ENCODE measurements at regions not wholly inside any gene's neighbourhood (a gene's known extent, or its start where the extent isn't known, plus 50 kb on each side); places are given as distances from the start of the nearest gene placed in this dataset.

DNA sequence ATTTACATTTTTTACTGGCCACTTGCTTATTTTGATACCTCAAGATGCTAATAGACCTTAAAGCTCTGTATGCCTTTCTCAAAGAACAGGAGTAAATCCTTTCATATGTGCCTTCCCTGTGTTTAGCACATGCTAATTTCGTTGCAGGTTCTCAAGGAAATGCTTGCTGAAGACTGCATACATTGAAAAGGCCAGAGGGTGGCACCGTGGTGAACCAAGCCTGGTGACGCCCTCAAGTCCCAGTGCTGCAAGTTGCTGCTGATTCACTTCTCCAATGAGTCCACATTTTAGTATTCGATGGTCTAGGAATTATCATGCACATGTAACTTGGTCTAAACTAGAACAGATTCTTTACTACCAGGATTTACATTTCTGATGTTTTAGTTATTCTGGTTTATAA is 94.1 kb downstream of the CLDN17 start:
- intact Hi-C loops (cut with DNase I), result no loop called here

DNA sequence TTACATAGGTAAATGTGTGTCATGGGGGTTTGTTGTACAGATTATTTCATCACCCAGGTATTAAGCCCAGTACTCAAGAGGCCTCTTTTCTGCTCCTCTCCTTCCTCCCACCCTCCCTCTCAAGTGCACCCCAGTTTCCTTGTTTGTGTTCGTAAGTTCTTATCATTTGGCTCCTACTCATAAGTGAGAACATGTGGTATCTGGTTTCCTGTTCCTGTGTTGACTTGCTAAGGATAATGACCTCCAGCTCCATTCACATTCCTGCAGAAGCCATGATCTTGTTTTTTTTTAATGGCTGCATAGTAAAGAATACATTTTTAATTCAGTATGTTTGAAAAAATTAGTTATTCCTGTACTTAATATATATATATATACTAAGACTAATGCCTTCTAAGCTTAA is 107.7 kb downstream of the CLDN17 start:
- no peaks in the 10 kb centered on the region for H3K9me3 ChIP-seq
- intact Hi-C loops (cut with DNase I), result no loop called here
- TF ChIP-seq, protein P1, sequence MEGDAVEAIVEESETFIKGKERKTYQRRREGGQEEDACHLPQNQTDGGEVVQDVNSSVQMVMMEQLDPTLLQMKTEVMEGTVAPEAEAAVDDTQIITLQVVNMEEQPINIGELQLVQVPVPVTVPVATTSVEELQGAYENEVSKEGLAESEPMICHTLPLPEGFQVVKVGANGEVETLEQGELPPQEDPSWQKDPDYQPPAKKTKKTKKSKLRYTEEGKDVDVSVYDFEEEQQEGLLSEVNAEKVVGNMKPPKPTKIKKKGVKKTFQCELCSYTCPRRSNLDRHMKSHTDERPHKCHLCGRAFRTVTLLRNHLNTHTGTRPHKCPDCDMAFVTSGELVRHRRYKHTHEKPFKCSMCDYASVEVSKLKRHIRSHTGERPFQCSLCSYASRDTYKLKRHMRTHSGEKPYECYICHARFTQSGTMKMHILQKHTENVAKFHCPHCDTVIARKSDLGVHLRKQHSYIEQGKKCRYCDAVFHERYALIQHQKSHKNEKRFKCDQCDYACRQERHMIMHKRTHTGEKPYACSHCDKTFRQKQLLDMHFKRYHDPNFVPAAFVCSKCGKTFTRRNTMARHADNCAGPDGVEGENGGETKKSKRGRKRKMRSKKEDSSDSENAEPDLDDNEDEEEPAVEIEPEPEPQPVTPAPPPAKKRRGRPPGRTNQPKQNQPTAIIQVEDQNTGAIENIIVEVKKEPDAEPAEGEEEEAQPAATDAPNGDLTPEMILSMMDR (IDR thresholded peaks at IDR 0.05), result no peak
- DNase-seq (ENCODE audit: low spot score in 2 of 2), result no peak
- no peak overlapping the region for H3K27ac ChIP-seq
- no peaks in the 10 kb centered on the region for H3K36me3 ChIP-seq
- no peak overlapping the region for H3K4me3 ChIP-seq
- no peaks in the 10 kb centered on the region for H3K4me1 ChIP-seq
- no peaks in the 10 kb centered on the region for H3K27me3 ChIP-seq

More for the DNA sequence above, 94.1 kb downstream of the CLDN17 start:
- TF ChIP-seq, protein P1 (IDR thresholded peaks at IDR 0.05), result no peak
- no peak for DNase-seq (ENCODE audit: low spot score in 2 of 2)
- H3K4me3 ChIP-seq, result no peak overlapping the region
- no peak overlapping the region for H3K27ac ChIP-seq
- no peaks in the 10 kb centered on the region for H3K9me3 ChIP-seq
- H3K36me3 ChIP-seq, result no peaks in the 10 kb centered on the region
- no peaks in the 10 kb centered on the region for H3K27me3 ChIP-seq
- H3K4me1 ChIP-seq, result no peaks in the 10 kb centered on the region

DNA sequence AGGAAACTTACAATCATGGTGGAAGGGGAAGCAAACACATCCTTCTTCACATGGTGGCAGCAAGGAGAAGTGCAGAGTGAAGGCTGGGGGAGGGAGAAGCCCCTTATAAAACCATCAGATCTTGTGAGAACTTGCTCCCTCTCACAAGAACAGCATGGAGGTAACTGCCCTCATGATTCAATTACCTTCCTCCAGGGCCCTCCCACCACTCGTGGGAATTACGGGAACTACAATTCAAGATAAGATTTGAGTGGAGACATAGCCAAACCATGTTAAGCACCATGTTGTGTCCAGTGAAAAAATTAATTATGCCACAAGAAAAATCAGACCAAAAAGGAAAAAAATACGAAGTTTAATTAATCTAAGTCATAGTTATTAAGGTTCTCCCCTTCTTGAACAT is 109.5 kb downstream of the CLDN17 start:
- H3K27me3 ChIP-seq, result no peaks in the 10 kb centered on the region
- H3K27ac ChIP-seq, result no peak overlapping the region
- no peak overlapping the region for H3K4me3 ChIP-seq
- intact Hi-C loops (cut with DNase I), result no loop called here
- TF ChIP-seq, protein P1 (IDR thresholded peaks at IDR 0.05), result no peak
- H3K36me3 ChIP-seq, result no peaks in the 10 kb centered on the region
- H3K4me1 ChIP-seq, result no peaks in the 10 kb centered on the region
- DNase-seq (ENCODE audit: low spot score in 2 of 2), result no peak
- H3K9me3 ChIP-seq, result no peaks in the 10 kb centered on the region

DNA sequence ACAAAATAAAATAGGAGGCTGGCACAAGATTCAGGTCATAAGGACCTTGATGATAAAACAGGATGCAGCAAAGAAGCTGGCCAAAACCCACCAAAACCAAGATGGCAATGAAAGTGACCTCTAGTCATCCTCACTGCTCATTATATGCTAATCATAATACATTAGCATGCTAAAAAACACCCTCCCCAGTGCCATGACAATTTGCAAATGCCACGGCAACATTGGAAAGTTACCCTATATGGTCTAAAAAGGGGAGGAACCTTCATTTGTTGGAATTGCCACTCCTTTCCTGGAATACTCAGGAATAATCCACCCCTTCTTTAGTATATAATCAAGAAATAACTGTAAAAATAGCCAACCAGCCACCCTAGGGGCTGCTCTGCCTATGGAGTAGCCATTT is 108.8 kb upstream of the GRIK1 start:
- Histone ChIP-seq H3K27me3 (no peaks in the 10 kb centered on the region), H3K36me3 (no peaks in the 10 kb centered on the region), H3K4me3 (no peak overlapping the region), H3K9me3 (no peaks in the 10 kb centered on the region), H3K27ac (no peak overlapping the region), H3K4me1 (no peaks in the 10 kb centered on the region)
- TF ChIP-seq, protein P1 (IDR thresholded peaks at IDR 0.05), result no peak
- intact Hi-C loops (cut with DNase I), result loop anchor here (10.0 kb wide), 1 partner anchor 1036 kb away; no protein-coding TSS in a partner anchor
- DNase-seq (ENCODE audit: low spot score in 2 of 2), result no peak

DNA sequence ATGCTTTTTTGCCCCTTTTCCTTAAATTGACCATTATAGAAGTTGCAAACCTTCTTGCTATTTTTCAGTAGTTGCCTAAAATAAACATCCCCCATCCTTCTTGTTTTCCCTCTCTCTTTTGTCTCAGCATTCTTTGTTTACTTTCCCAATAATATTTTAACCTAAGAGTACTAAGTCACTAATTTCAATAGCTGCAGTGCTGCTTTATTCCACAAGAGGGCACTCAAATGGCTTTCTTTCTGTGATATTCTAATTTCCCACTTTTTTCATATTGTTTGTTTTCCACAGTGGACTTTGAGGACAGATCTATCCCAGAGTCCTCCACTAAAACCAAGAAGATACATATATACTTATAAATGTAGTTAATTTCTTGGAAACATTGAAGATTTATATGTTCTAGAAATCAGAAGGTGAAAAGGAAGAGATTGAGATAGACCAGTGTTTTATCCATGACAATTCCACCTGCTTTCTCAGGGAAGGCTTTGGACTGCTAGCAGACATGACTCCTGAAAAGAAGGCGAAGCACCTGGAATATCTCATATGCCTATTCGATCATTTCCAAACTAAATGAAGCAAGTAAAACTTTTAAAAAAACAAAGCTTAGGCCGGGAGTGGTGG is 104.8 kb upstream of the GRIK1 start:
- Histone ChIP-seq H3K36me3 (no peaks in the 10 kb centered on the region), H3K9me3 (no peaks in the 10 kb centered on the region), H3K4me3 (no peak overlapping the region), H3K4me1 (no peaks in the 10 kb centered on the region), H3K27me3 (no peaks in the 10 kb centered on the region), H3K27ac (no peak overlapping the region)
- DNase-seq (ENCODE audit: low spot score in 2 of 2), result no peak
- intact Hi-C loops (cut with DNase I), result loop anchor here (10.0 kb wide), 1 partner anchor 1040 kb away; no protein-coding TSS in a partner anchor
- TF ChIP-seq, protein P1 (IDR thresholded peaks at IDR 0.05), result peak; percentile 31 to 82 (median 70)

Data from ascending aorta (tissue), 2 donors.